ENCODE measurements at regions not wholly inside any gene's neighbourhood (a gene's known extent, or its start where the extent isn't known, plus 50 kb on each side); places are given as distances from the start of the nearest gene placed in this dataset.

GRCh38 chr16:5228369-5228768 lies 130.8 kb upstream of the EEF2KMT start:
- TF ChIP-seq EZH2phosphoT487 (IDR thresholded peaks at IDR 0.05; ENCODE audit: insufficient read depth, low read depth) (no peak), EZH2 (IDR thresholded peaks at IDR 0.05; ENCODE audit: insufficient read depth, poor library complexity, severe bottlenecking) (no peak)

Measured in GM23248 (cell line).